K562 (cell line): ENCODE measurements at regions not wholly inside any gene's neighbourhood (a gene's known extent, or its start where the extent isn't known, plus 50 kb on each side); places are given as distances from the start of the nearest gene placed in this dataset.
"Not testable (repeated sequence)": the region's sequence is repeated elsewhere in the genome, so short reads cannot be mapped to it uniquely, and the experiment has no call there.

Experiments
- ATAC-seq: fragments of 200-7000 bp; cut with Tn5 transposase; 3 replicates; pipeline ENCODE4 v1.9.1; 2020; ENCODE audit warnings: moderate library complexity
- BruUV-seq: library from RNA; stranded (reverse); fragments of 400-500 nt; replicated peaks from 2 replicates; lab custom pipeline; 2021; lab: Mats Ljungman, UMichigan
- CTCF ChIA-PET: fragments of 300-600 bp; formaldehyde crosslinking; extraction: SDS; loops from one replicate; lab custom pipeline; 2021; ENCODE audit warnings: low intra/inter-chr PET ratio; lab: Yijun Ruan, JAX
- POLR2A ChIA-PET: fragments of 300-600, 350-650 bp; sonication (Branson Sonifier 250); formaldehyde crosslinking; extraction: SDS; loops from one replicate; lab custom pipeline; 2021; ENCODE audit warnings: antibody characterized with exemption, inconsistent platforms; lab: Yijun Ruan, JAX
- DNase-seq, 4 experiments: peaks; one replicate each; pipeline versions ENCODE4 v3.0.0 to v3.0.0-alpha.2; 2011 to 2018; ENCODE audit warnings: low spot score in 3 of 4, mixed read lengths in 3 of 4; ENCODE audit errors: extremely low read depth in 1 of 4
- FAIRE-seq: peaks from 2 replicates; lab custom pipeline; 2011; peaks lifted over from hg19 to GRCh38; lab: Jason Lieb, UNC
- H2AFZ ChIP-seq: 2 replicates; pipeline ENCODE4 v1.6.0; 2011; ENCODE audit warnings: low read depth, low read length, control low read depth, inconsistent platforms
- H3K27ac ChIP-seq: fragments of 200-600 bp; 3 replicates; pipeline ENCODE4 v1.8.0; 2011; ENCODE audit warnings: low read depth, mild to moderate bottlenecking, control low read depth, inconsistent platforms, low read length, moderate library complexity, mixed read lengths; ENCODE audit errors: extremely low read depth
- H3K27me3 ChIP-seq, 2 experiments: fragments of 300-600 bp in 1 of 2; 2 replicates in 1 of 2; 3 replicates in 1 of 2; pipeline versions ENCODE4 v1.6.0 to v1.8.0; 2011; ENCODE audit warnings: inconsistent platforms in 2 of 2, low read length in 2 of 2, mild to moderate bottlenecking in 1 of 2, mixed read lengths in 1 of 2, moderate library complexity in 1 of 2; ENCODE audit not compliant: control insufficient read depth in 2 of 2, insufficient read depth in 2 of 2
- H3K36me3 ChIP-seq: fragments of 300-600 bp; 3 replicates; pipeline ENCODE4 v1.8.0; 2011; ENCODE audit warnings: mild to moderate bottlenecking, low read length, inconsistent platforms; ENCODE audit not compliant: control insufficient read depth, insufficient read depth
- H3K4me1 ChIP-seq, 2 experiments: fragments of 200-600 bp in 1 of 2; replicated peaks in 1 of 2; 2 replicates in 1 of 2; 3 replicates in 1 of 2; pipeline versions ENCODE4 v1.5.1 to v1.8.0; 2011; ENCODE audit warnings: inconsistent platforms in 2 of 2, low read length in 2 of 2, mild to moderate bottlenecking in 1 of 2, mixed read lengths in 1 of 2, moderate library complexity in 1 of 2; ENCODE audit not compliant: control insufficient read depth in 2 of 2, insufficient read depth in 2 of 2
- H3K4me2 ChIP-seq: 2 replicates; pipeline ENCODE4 v1.6.1; 2011; ENCODE audit warnings: low read length, control low read depth, inconsistent platforms, mixed read lengths; ENCODE audit not compliant: insufficient read depth
- H3K4me3 ChIP-seq: fragments of 200-600 bp; sonication (generic), shearing (Covaris generic); 2 replicates; pipeline ENCODE4 v1.5.1; 2016; ENCODE audit warnings: control low read depth, inconsistent platforms
- H3K79me2 ChIP-seq: fragments of 200-600 bp; 3 replicates; pipeline ENCODE4 v1.8.0; 2011; ENCODE audit warnings: low read length, inconsistent platforms; ENCODE audit not compliant: control insufficient read depth, insufficient read depth
- H3K9ac ChIP-seq, 2 experiments: 2 replicates each; pipeline versions ENCODE4 v1.6.0 to v1.6.1; 2011; ENCODE audit warnings: low read depth in 2 of 2, low read length in 2 of 2, control low read depth in 1 of 2, inconsistent platforms in 1 of 2, mild to moderate bottlenecking in 1 of 2, mixed read lengths in 1 of 2; ENCODE audit not compliant: insufficient read depth in 1 of 2
- H3K9me1 ChIP-seq: one replicate; pipeline ENCODE4 v1.6.0; 2011; ENCODE audit warnings: inconsistent platforms, mild to moderate bottlenecking, low read length, moderate library complexity; ENCODE audit not compliant: control insufficient read depth, insufficient read depth
- H3K9me3 ChIP-seq: replicated peaks from 2 replicates; pipeline ENCODE4 v1.5.1; 2011; ENCODE audit warnings: low read depth, low read length, inconsistent platforms; ENCODE audit not compliant: control insufficient read depth, insufficient read depth
- H4K20me1 ChIP-seq: replicated peaks from 2 replicates; pipeline ENCODE4 v1.6.1; 2011; ENCODE audit warnings: low read length, inconsistent platforms, mixed read lengths; ENCODE audit not compliant: control insufficient read depth, insufficient read depth
- HMG20A ChIP-seq: fragments of 450-650 bp; formaldehyde crosslinking; conservative IDR thresholded peaks from 2 replicates; pipeline ENCODE4 v1.4.0; 2020; ENCODE audit warnings: mild to moderate bottlenecking, mixed read lengths
- KAT7 ChIP-seq: sonication (generic); formaldehyde crosslinking; IDR thresholded peaks from 2 replicates; pipeline ENCODE4 v1.8.0; 2022; ENCODE audit warnings: missing genetic modification reagents, mild to moderate bottlenecking, borderline replicate concordance
- RAD51 ChIP-seq: fragments of 450-650 bp; IDR thresholded peaks from 2 replicates; pipeline ENCODE4 v1.7.1; 2016; ENCODE audit warnings: low read depth, mild to moderate bottlenecking, borderline replicate concordance
- SP2 ChIP-seq: IDR thresholded peaks from 2 replicates; pipeline ENCODE4 v1.6.1; 2011; ENCODE audit warnings: mild to moderate bottlenecking, low read depth, low read length, moderate library complexity; ENCODE audit not compliant: poor library complexity, severe bottlenecking; ENCODE audit errors: extremely low read depth
- SREBF1 ChIP-seq: fragments of 150-350 bp; IDR thresholded peaks from 2 replicates; pipeline ENCODE4 v1.6.1; 2014; ENCODE audit warnings: antibody characterized with exemption, low read depth, low read length, borderline replicate concordance
- ZNF212 ChIP-seq: fragments of 450-650 bp; formaldehyde crosslinking; IDR thresholded peaks from 2 replicates; pipeline ENCODE4 v1.4.0; 2020; ENCODE audit warnings: mild to moderate bottlenecking
- ZNF347 ChIP-seq: fragments of 450-650 bp; formaldehyde crosslinking; IDR thresholded peaks from 2 replicates; pipeline ENCODE4 v1.4.0; 2020; ENCODE audit warnings: low read depth, mild to moderate bottlenecking, moderate library complexity
- ZNF561 ChIP-seq: fragments of 450-650 bp; formaldehyde crosslinking; conservative IDR thresholded peaks from 2 replicates; pipeline ENCODE4 v1.4.0; 2020; ENCODE audit warnings: mild to moderate bottlenecking, moderate library complexity
- WGBS: fragments of 100-300 bp; shearing (Covaris generic); methylation state at CpG from one replicate; pipeline ENCODE4 v1.1.6; 2016; ENCODE audit warnings: low coverage, mixed read lengths; ENCODE audit not compliant: insufficient coverage; ENCODE audit errors: missing lambda C conversion rate; 5-methylcytosine and 5-hydroxymethylcytosine counted together
- in situ Hi-C: fragments of 300-500 bp; cut with MboI; formaldehyde crosslinking; loops from 4 replicates; pipeline ENCODE4 v1.15.0; 2018; ENCODE audit warnings: inconsistent platforms, mixed read lengths
- intact Hi-C: fragments of 100-400 bp; cut with micrococcal nuclease; formaldehyde crosslinking; loops from 2 replicates; pipeline ENCODE4 v1.14.2; 2022
- TF ChIP-seq, protein P1 (sequence below): sonication (generic); formaldehyde crosslinking; IDR thresholded peaks from 2 replicates; pipeline ENCODE4 v1.9.0; 2022; ENCODE audit warnings: mild to moderate bottlenecking, missing genetic modification reagents
- TF ChIP-seq, protein P2 (sequence below): sonication (generic); formaldehyde crosslinking; IDR thresholded peaks from 2 replicates; pipeline ENCODE4 v1.5.0; 2020; ENCODE audit warnings: missing genetic modification reagents
- TF ChIP-seq, protein P3 (sequence below): fragments of 450-650 bp; conservative IDR thresholded peaks from 2 replicates; pipeline ENCODE4 v1.6.1; 2016; ENCODE audit warnings: missing genetic modification characterization, low read depth, mild to moderate bottlenecking, control low read depth, missing compliant biosample characterization
- TF ChIP-seq, protein P4 (sequence below): sonication (generic); formaldehyde crosslinking; IDR thresholded peaks from 2 replicates; pipeline ENCODE4 v1.8.0; 2022; ENCODE audit warnings: mild to moderate bottlenecking, missing genetic modification reagents

DNA sequence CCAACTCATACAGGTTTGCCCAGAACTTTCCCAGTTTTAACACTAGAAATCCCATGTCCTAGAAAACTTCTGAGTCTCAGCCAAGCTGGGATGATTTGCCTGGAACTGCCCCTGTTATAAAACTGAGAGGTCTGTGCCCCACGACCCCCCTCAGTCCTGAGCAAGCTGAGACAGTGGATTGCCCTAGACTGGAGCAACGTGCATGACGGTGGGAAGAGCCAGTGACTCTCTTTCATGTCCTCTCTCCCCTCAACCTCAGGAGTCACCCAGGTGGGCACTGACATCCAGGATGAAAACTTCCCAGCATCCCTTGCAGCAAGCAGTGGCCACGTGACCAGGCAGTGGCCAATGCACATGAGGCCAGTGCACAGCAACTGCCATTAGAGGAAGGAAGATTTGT is 329.7 kb downstream of the PREX1 start:
- H3K9me1 ChIP-seq, H2AFZ ChIP-seq, H3K4me3 ChIP-seq, H3K4me1 ChIP-seq, H3K9me3 ChIP-seq, FAIRE-seq, intact Hi-C loops, BruUV-seq, DNase-seq, H3K79me2 ChIP-seq, POLR2A ChIA-PET, H3K4me2 ChIP-seq, H4K20me1 ChIP-seq, H3K36me3 ChIP-seq, ATAC-seq, CTCF ChIA-PET, H3K27ac ChIP-seq, in situ Hi-C loops, H3K9ac ChIP-seq: not testable (repeated sequence)
- peaks cover 6 to 13% of the 10 kb centered on the region in 2 experiments; a peak in 4 of 5 replicates for H3K27me3 ChIP-seq
- TF ChIP-seq RAD51, result peak; percentile 43; the same call in 1 of the 2 replicates
- TF ChIP-seq, protein P1, sequence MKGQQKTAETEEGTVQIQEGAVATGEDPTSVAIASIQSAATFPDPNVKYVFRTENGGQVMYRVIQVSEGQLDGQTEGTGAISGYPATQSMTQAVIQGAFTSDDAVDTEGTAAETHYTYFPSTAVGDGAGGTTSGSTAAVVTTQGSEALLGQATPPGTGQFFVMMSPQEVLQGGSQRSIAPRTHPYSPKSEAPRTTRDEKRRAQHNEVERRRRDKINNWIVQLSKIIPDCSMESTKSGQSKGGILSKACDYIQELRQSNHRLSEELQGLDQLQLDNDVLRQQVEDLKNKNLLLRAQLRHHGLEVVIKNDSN (CRISPR knock-in tag), result peak; percentile 43
- TF ChIP-seq, protein P2, sequence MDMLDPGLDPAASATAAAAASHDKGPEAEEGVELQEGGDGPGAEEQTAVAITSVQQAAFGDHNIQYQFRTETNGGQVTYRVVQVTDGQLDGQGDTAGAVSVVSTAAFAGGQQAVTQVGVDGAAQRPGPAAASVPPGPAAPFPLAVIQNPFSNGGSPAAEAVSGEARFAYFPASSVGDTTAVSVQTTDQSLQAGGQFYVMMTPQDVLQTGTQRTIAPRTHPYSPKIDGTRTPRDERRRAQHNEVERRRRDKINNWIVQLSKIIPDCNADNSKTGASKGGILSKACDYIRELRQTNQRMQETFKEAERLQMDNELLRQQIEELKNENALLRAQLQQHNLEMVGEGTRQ, result peak; percentile 63
- 0% methylated on average over 3 of the region's 4 CpGs for WGBS

DNA sequence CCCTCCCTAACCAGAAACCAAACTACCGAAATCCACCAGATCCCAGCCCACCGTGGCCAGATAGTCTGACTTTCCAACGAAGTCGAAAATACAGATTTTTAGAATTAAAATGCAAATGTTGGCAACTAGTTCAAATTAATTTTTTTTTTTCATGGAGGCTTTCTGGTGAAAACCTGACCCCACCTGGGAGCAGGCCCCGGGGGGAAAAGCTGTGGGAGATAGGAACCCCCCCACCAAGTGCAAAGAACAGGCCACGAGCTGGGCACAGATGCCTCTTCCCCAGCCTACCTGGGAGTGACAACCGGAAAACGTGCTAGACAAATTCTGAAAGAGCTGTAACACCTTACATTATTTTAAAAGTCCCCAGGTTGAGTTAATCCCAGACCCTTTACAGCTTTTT is 333.8 kb downstream of the PREX1 start:
- DNase-seq, result no peak
- intact Hi-C loops (no loop called here), in situ Hi-C loops (no loop called here)
- Histone ChIP-seq H3K9me1 (no peaks in the 10 kb centered on the region), H3K4me1 (no peaks in the 10 kb centered on the region), H4K20me1 (no peaks in the 10 kb centered on the region), H2AFZ (no peak overlapping the region), H3K9ac (no peak overlapping the region), H3K79me2 (no peaks in the 10 kb centered on the region), H3K4me2 (no peak overlapping the region), H3K27me3 (peaks cover 0 to 4% of the 10 kb centered on the region in 2 experiments; a peak in 2 of 5 replicates), H3K9me3 (no peaks in the 10 kb centered on the region), H3K27ac (no peak overlapping the region), H3K36me3 (no peaks in the 10 kb centered on the region), H3K4me3 (no peak overlapping the region)
- ChIA-PET POLR2A (no interaction called here), CTCF (no interaction called here)
- no peak for FAIRE-seq
- no peak for ATAC-seq
- no TSS peak for BruUV-seq
- 0% methylated on average over 8 of the region's 8 CpGs for WGBS
- TF ChIP-seq SP2 (no peak), ZNF212 (CRISPR knock-in tag) (no peak), SREBF1 (no peak), HMG20A (CRISPR knock-in tag) (no peak), ZNF347 (no peak), KAT7 (CRISPR knock-in tag) (no peak), ZNF561 (CRISPR knock-in tag) (no peak)
- TF ChIP-seq, protein P3, sequence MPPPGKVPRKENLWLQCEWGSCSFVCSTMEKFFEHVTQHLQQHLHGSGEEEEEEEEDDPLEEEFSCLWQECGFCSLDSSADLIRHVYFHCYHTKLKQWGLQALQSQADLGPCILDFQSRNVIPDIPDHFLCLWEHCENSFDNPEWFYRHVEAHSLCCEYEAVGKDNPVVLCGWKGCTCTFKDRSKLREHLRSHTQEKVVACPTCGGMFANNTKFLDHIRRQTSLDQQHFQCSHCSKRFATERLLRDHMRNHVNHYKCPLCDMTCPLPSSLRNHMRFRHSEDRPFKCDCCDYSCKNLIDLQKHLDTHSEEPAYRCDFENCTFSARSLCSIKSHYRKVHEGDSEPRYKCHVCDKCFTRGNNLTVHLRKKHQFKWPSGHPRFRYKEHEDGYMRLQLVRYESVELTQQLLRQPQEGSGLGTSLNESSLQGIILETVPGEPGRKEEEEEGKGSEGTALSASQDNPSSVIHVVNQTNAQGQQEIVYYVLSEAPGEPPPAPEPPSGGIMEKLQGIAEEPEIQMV (tag), result no peak
- TF ChIP-seq, protein P4, sequence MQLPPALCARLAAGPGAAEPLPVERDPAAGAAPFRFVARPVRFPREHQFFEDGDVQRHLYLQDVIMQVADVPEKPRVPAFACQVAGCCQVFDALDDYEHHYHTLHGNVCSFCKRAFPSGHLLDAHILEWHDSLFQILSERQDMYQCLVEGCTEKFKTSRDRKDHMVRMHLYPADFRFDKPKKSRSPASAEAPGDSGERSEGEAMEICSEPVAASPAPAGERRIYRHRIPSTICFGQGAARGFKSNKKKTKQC (CRISPR knock-in tag), result no peak
